Activated CD8-positive, alpha-beta T cell treated with anti-CD3 and anti-CD28 coated beads for 36 hours (primary cell): ENCODE measurements at regions not wholly inside any gene's neighbourhood (a gene's known extent, or its start where the extent isn't known, plus 50 kb on each side); places are given as distances from the start of the nearest gene placed in this dataset.

Experiments used
- ATAC-seq: fragments of 200-7000 bp; cut with Tn5 transposase; one replicate; pipeline ENCODE4 v1.10.0; 2021; ENCODE audit warnings: mild to moderate bottlenecking, moderate library complexity
- CTCF ChIA-PET: fragments of 350-600 bp; sonication (Branson Sonifier 250); formaldehyde crosslinking; loops from one replicate; lab custom pipeline; 2021; ENCODE audit warnings: antibody characterized with exemption; lab: Charles Lee
- POLR2A ChIA-PET: fragments of 350-600 bp; sonication (Branson Sonifier 250); formaldehyde crosslinking; loops from one replicate; lab custom pipeline; 2021; ENCODE audit warnings: antibody characterized with exemption; lab: Charles Lee
- DNase-seq: peaks from one replicate; pipeline ENCODE4 v3.0.0-alpha.2; 2020
- H3K27ac Mint-ChIP-seq: one replicate; pipeline ENCODE4 v1.8.0; 2021; ENCODE audit warnings: mild to moderate bottlenecking, mixed read lengths
- H3K27me3 Mint-ChIP-seq: one replicate; pipeline ENCODE4 v1.8.0; 2021; ENCODE audit warnings: mixed read lengths
- H3K36me3 Mint-ChIP-seq: one replicate; pipeline ENCODE4 v1.8.0; 2021; ENCODE audit warnings: low read depth, mixed read lengths
- H3K4me1 Mint-ChIP-seq: one replicate; pipeline ENCODE4 v1.8.0; 2021; ENCODE audit warnings: low read depth, mixed read lengths
- H3K4me3 Mint-ChIP-seq: one replicate; pipeline ENCODE4 v1.8.0; 2021; ENCODE audit warnings: mild to moderate bottlenecking, moderate library complexity, mixed read lengths
- H3K9me3 Mint-ChIP-seq: one replicate; pipeline ENCODE4 v1.8.0; 2021; ENCODE audit warnings: mixed read lengths
- CTCF ChIP-seq: fragments of 200-600 bp; IDR thresholded peaks from one replicate; pipeline ENCODE4 v1.8.0; 2022; ENCODE audit warnings: antibody characterized with exemption, mild to moderate bottlenecking
- intact Hi-C: fragments of 100-400 bp; cut with micrococcal nuclease; formaldehyde crosslinking; loops from one replicate; pipeline ENCODE4 v1.10.0; 2022

- H3K27me3 Mint-ChIP-seq = peaks cover 7% of the 10 kb centered on the region
- ChIA-PET CTCF (interaction anchor here (0.7 to 2.1 kb wide), 22 partner anchors 9 to 1164 kb away, joined by 3 to 11 read pairs (median 3); no protein-coding TSS in a partner anchor), POLR2A (interaction anchor here (1.2 kb wide), 1 partner anchor 50 kb away, joined by 3 read pairs; no protein-coding TSS in a partner anchor)
- DNase-seq (peak; percentile 35), ATAC-seq (peak; percentile 85)
- intact Hi-C loops = no loop called here
- H3K36me3 Mint-ChIP-seq = no peaks in the 10 kb centered on the region
- H3K4me1 Mint-ChIP-seq = peaks cover 4% of the 10 kb centered on the region
- H3K27ac Mint-ChIP-seq = no peak overlapping the region
- H3K4me3 Mint-ChIP-seq = no peak overlapping the region
- no peaks in the 10 kb centered on the region for H3K9me3 Mint-ChIP-seq
- TF ChIP-seq CTCF = peak; percentile 24
Measured at GRCh38 chr9:19946441-19947109, 157.7 kb upstream of the SLC24A2 start.

- Mint-ChIP-seq H3K4me1 (peaks cover 4% of the 10 kb centered on the region), H3K27me3 (peaks cover 7% of the 10 kb centered on the region), H3K36me3 (no peaks in the 10 kb centered on the region), H3K4me3 (no peak overlapping the region), H3K9me3 (no peaks in the 10 kb centered on the region), H3K27ac (no peak overlapping the region)
- no peak for TF ChIP-seq CTCF
- DNase-seq = no peak
- intact Hi-C loops = no loop called here
- ATAC-seq = no peak
- ChIA-PET POLR2A (no interaction called here), CTCF (no interaction called here)
Measured at GRCh38 chr9:19941874-19942273, 153.0 kb upstream of the SLC24A2 start.

GRCh38 chr9:19940811-19941535 lies 152.1 kb upstream of the SLC24A2 start:
- Mint-ChIP-seq H3K4me3 (no peak overlapping the region), H3K27me3 (peaks cover 7% of the 10 kb centered on the region), H3K27ac (no peak overlapping the region), H3K36me3 (no peaks in the 10 kb centered on the region), H3K4me1 (no peaks in the 10 kb centered on the region), H3K9me3 (no peaks in the 10 kb centered on the region)
- ChIA-PET POLR2A (no interaction called here), CTCF (no interaction called here)
- DNase-seq (no peak), ATAC-seq (no peak)
- no peak for TF ChIP-seq CTCF
- intact Hi-C loops = no loop called here

- ATAC-seq (no peak), DNase-seq (no peak)
- ChIA-PET CTCF (interaction anchor here (1.5 kb wide), 1 partner anchor 137 kb away, joined by 3 read pairs; no protein-coding TSS in a partner anchor), POLR2A (no interaction called here)
- Mint-ChIP-seq H3K27ac (no peak overlapping the region), H3K4me3 (no peak overlapping the region), H3K9me3 (no peaks in the 10 kb centered on the region), H3K27me3 (peaks cover 5% of the 10 kb centered on the region), H3K36me3 (no peaks in the 10 kb centered on the region), H3K4me1 (no peaks in the 10 kb centered on the region)
- TF ChIP-seq CTCF = no peak
- intact Hi-C loops = no loop called here
Measured at GRCh38 chr9:19939734-19940278, 151.0 kb upstream of the SLC24A2 start.
